K562 (cell line): ENCODE measurements at regions not wholly inside any gene's neighbourhood (a gene's known extent, or its start where the extent isn't known, plus 50 kb on each side); places are given as distances from the start of the nearest gene placed in this dataset.

ENCODE experiments used
- ATAC-seq: fragments of 200-7000 bp; cut with Tn5 transposase; 3 replicates; pipeline ENCODE4 v1.9.1; 2020; ENCODE audit warnings: moderate library complexity
- BruUV-seq: library from RNA; stranded (reverse); fragments of 400-500 nt; replicated peaks from 2 replicates; lab custom pipeline; 2021; lab: Mats Ljungman, UMichigan
- CTCF ChIA-PET: fragments of 300-600 bp; formaldehyde crosslinking; extraction: SDS; loops from one replicate; lab custom pipeline; 2021; ENCODE audit warnings: low intra/inter-chr PET ratio; lab: Yijun Ruan, JAX
- POLR2A ChIA-PET: fragments of 300-600, 350-650 bp; sonication (Branson Sonifier 250); formaldehyde crosslinking; extraction: SDS; loops from one replicate; lab custom pipeline; 2021; ENCODE audit warnings: antibody characterized with exemption, inconsistent platforms; lab: Yijun Ruan, JAX
- DNase-seq, 4 experiments: peaks; one replicate each; pipeline versions ENCODE4 v3.0.0 to v3.0.0-alpha.2; 2011 to 2018; ENCODE audit warnings: low spot score in 3 of 4, mixed read lengths in 3 of 4; ENCODE audit errors: extremely low read depth in 1 of 4
- FAIRE-seq: peaks from 2 replicates; lab custom pipeline; 2011; peaks lifted over from hg19 to GRCh38; lab: Jason Lieb, UNC
- H2AFZ ChIP-seq: 2 replicates; pipeline ENCODE4 v1.6.0; 2011; ENCODE audit warnings: low read depth, low read length, control low read depth, inconsistent platforms
- H3K27ac ChIP-seq: fragments of 200-600 bp; 3 replicates; pipeline ENCODE4 v1.8.0; 2011; ENCODE audit warnings: low read depth, mild to moderate bottlenecking, control low read depth, inconsistent platforms, low read length, moderate library complexity, mixed read lengths; ENCODE audit errors: extremely low read depth
- H3K27me3 ChIP-seq, 2 experiments: fragments of 300-600 bp in 1 of 2; 2 replicates in 1 of 2; 3 replicates in 1 of 2; pipeline versions ENCODE4 v1.6.0 to v1.8.0; 2011; ENCODE audit warnings: inconsistent platforms in 2 of 2, low read length in 2 of 2, mild to moderate bottlenecking in 1 of 2, mixed read lengths in 1 of 2, moderate library complexity in 1 of 2; ENCODE audit not compliant: control insufficient read depth in 2 of 2, insufficient read depth in 2 of 2
- H3K36me3 ChIP-seq: fragments of 300-600 bp; 3 replicates; pipeline ENCODE4 v1.8.0; 2011; ENCODE audit warnings: mild to moderate bottlenecking, low read length, inconsistent platforms; ENCODE audit not compliant: control insufficient read depth, insufficient read depth
- H3K4me1 ChIP-seq, 2 experiments: fragments of 200-600 bp in 1 of 2; replicated peaks in 1 of 2; 2 replicates in 1 of 2; 3 replicates in 1 of 2; pipeline versions ENCODE4 v1.5.1 to v1.8.0; 2011; ENCODE audit warnings: inconsistent platforms in 2 of 2, low read length in 2 of 2, mild to moderate bottlenecking in 1 of 2, mixed read lengths in 1 of 2, moderate library complexity in 1 of 2; ENCODE audit not compliant: control insufficient read depth in 2 of 2, insufficient read depth in 2 of 2
- H3K4me2 ChIP-seq: 2 replicates; pipeline ENCODE4 v1.6.1; 2011; ENCODE audit warnings: low read length, control low read depth, inconsistent platforms, mixed read lengths; ENCODE audit not compliant: insufficient read depth
- H3K4me3 ChIP-seq: fragments of 200-600 bp; sonication (generic), shearing (Covaris generic); 2 replicates; pipeline ENCODE4 v1.5.1; 2016; ENCODE audit warnings: control low read depth, inconsistent platforms
- H3K79me2 ChIP-seq: fragments of 200-600 bp; 3 replicates; pipeline ENCODE4 v1.8.0; 2011; ENCODE audit warnings: low read length, inconsistent platforms; ENCODE audit not compliant: control insufficient read depth, insufficient read depth
- H3K9ac ChIP-seq, 2 experiments: 2 replicates each; pipeline versions ENCODE4 v1.6.0 to v1.6.1; 2011; ENCODE audit warnings: low read depth in 2 of 2, low read length in 2 of 2, control low read depth in 1 of 2, inconsistent platforms in 1 of 2, mild to moderate bottlenecking in 1 of 2, mixed read lengths in 1 of 2; ENCODE audit not compliant: insufficient read depth in 1 of 2
- H3K9me1 ChIP-seq: one replicate; pipeline ENCODE4 v1.6.0; 2011; ENCODE audit warnings: inconsistent platforms, mild to moderate bottlenecking, low read length, moderate library complexity; ENCODE audit not compliant: control insufficient read depth, insufficient read depth
- H3K9me3 ChIP-seq: replicated peaks from 2 replicates; pipeline ENCODE4 v1.5.1; 2011; ENCODE audit warnings: low read depth, low read length, inconsistent platforms; ENCODE audit not compliant: control insufficient read depth, insufficient read depth
- H4K20me1 ChIP-seq: replicated peaks from 2 replicates; pipeline ENCODE4 v1.6.1; 2011; ENCODE audit warnings: low read length, inconsistent platforms, mixed read lengths; ENCODE audit not compliant: control insufficient read depth, insufficient read depth
- BRCA1 ChIP-seq, 2 experiments: fragments of 450-650 bp in 1 of 2; sonication (generic) in 1 of 2; formaldehyde crosslinking in 1 of 2; IDR thresholded peaks; 2 replicates each; pipeline versions ENCODE4 v1.5.0 to v1.6.1; 2017 to 2020; ENCODE audit warnings: mild to moderate bottlenecking in 1 of 2, missing genetic modification reagents in 1 of 2
- CREB1 ChIP-seq, 2 experiments: sonication (generic) in 1 of 2; formaldehyde crosslinking in 1 of 2; IDR thresholded peaks; 2 replicates each; pipeline versions ENCODE4 v1.6.1 to v1.8.0; 2012 to 2022; ENCODE audit warnings: inconsistent platforms in 1 of 2, mild to moderate bottlenecking in 1 of 2, missing genetic modification reagents in 1 of 2, moderate library complexity in 1 of 2
- EHMT2 ChIP-seq: fragments of 450-650 bp; IDR thresholded peaks from 2 replicates; pipeline ENCODE4 v1.6.1; 2018; ENCODE audit warnings: antibody characterized with exemption
- MEIS2 ChIP-seq: fragments of 450-650 bp; IDR thresholded peaks from 2 replicates; pipeline ENCODE4 v1.6.1; 2014; ENCODE audit warnings: mild to moderate bottlenecking; ENCODE audit not compliant: partially characterized antibody
- OTX1 ChIP-seq: fragments of 450-650 bp; formaldehyde crosslinking; IDR thresholded peaks from 2 replicates; pipeline ENCODE4 v1.4.0; 2022; ENCODE audit warnings: mild to moderate bottlenecking
- PHB ChIP-seq: fragments of 250-450 bp; sonication (Bioruptor Pico); IDR thresholded peaks from 2 replicates; pipeline ENCODE4 v1.5.0; 2021
- PML ChIP-seq: IDR thresholded peaks from 2 replicates; pipeline ENCODE4 v1.6.1; 2012; ENCODE audit warnings: low read length, inconsistent platforms
- SMAD1 ChIP-seq: fragments of 150-350 bp; IDR thresholded peaks from 2 replicates; pipeline ENCODE4 v1.6.1; 2014; ENCODE audit warnings: low read length, low read depth; ENCODE audit not compliant: partially characterized antibody
- TAL1 ChIP-seq: fragments of 450-650 bp; IDR thresholded peaks from 2 replicates; pipeline ENCODE4 v1.6.1; 2016; ENCODE audit warnings: mild to moderate bottlenecking
- TEAD2 ChIP-seq: fragments of 450-650 bp; IDR thresholded peaks from 2 replicates; pipeline ENCODE4 v1.6.1; 2016; ENCODE audit warnings: missing genetic modification characterization, control low read depth, missing compliant biosample characterization
- TOE1 ChIP-seq, 2 experiments: fragments of 450-650 bp in 1 of 2; sonication (generic) in 1 of 2; formaldehyde crosslinking in 1 of 2; IDR thresholded peaks; 2 replicates each; pipeline versions ENCODE4 v1.7.1 to v1.8.0; 2016 to 2022; ENCODE audit warnings: borderline replicate concordance in 2 of 2, mild to moderate bottlenecking in 2 of 2, antibody characterized with exemption in 1 of 2, inconsistent platforms in 1 of 2, low read depth in 1 of 2, missing genetic modification reagents in 1 of 2, moderate library complexity in 1 of 2
- TSC22D4 ChIP-seq: fragments of 450-650 bp; IDR thresholded peaks from 2 replicates; pipeline ENCODE4 v1.6.1; 2016; ENCODE audit warnings: missing genetic modification characterization, missing biosample characterization, control low read depth
- ZBTB26 ChIP-seq: fragments of 450-650 bp; formaldehyde crosslinking; IDR thresholded peaks from 2 replicates; pipeline ENCODE4 v1.4.0; 2022; ENCODE audit warnings: missing genetic modification characterization
- ZHX1 ChIP-seq: fragments of 150-350 bp; conservative IDR thresholded peaks from 2 replicates; pipeline ENCODE4 v1.6.1; 2014; ENCODE audit warnings: low read length
- ZNF445 ChIP-seq: fragments of 250-450 bp; sonication (Bioruptor Pico); IDR thresholded peaks from 2 replicates; pipeline ENCODE4 v1.4.0; 2020; ENCODE audit warnings: low read depth, mild to moderate bottlenecking, moderate library complexity
- in situ Hi-C: fragments of 300-500 bp; cut with MboI; formaldehyde crosslinking; loops from 4 replicates; pipeline ENCODE4 v1.15.0; 2018; ENCODE audit warnings: inconsistent platforms, mixed read lengths
- intact Hi-C: fragments of 100-400 bp; cut with micrococcal nuclease; formaldehyde crosslinking; loops from 2 replicates; pipeline ENCODE4 v1.14.2; 2022

- intact Hi-C loops, result no loop called here
These were observed 139.9 kb upstream of the LIPC start for GRCh38 chr15:58291848-58292247.

More at GRCh38 chr15:58291848-58292247, 139.9 kb upstream of the LIPC start:
- Histone ChIP-seq H4K20me1 (no peaks in the 10 kb centered on the region), H3K9me1 (no peaks in the 10 kb centered on the region), H3K36me3 (no peaks in the 10 kb centered on the region), H2AFZ (no peak overlapping the region)
- FAIRE-seq, result no peak
- POLR2A ChIA-PET, result no interaction called here
- CTCF ChIA-PET, result no interaction called here
- TF ChIP-seq MEIS2 (no peak), TEAD2 (tag) (no peak), BRCA1 (IDR thresholded peaks at IDR 0.05) (no peak), BRCA1 (CRISPR knock-in tag; IDR thresholded peaks at IDR 0.05) (no peak), TAL1 (no peak), PML (no peak), TOE1 (IDR thresholded peaks at IDR 0.05; ENCODE audit: borderline replicate concordance) (no peak), TOE1 (CRISPR knock-in tag; IDR thresholded peaks at IDR 0.05; ENCODE audit: borderline replicate concordance, low read depth) (no peak), TSC22D4 (no peak), PHB (no peak), ZBTB26 (CRISPR knock-in tag) (no peak), EHMT2 (no peak), ZHX1 (no peak), ZNF445 (CRISPR knock-in tag) (no peak), CREB1 (IDR thresholded peaks at IDR 0.05) (no peak), CREB1 (CRISPR knock-in tag; IDR thresholded peaks at IDR 0.05) (no peak), OTX1 (CRISPR knock-in tag) (no peak), SMAD1 (no peak)
- TF ChIP-seq, all 486 proteins: peak for 0
- no peak overlapping the region for H3K4me3 ChIP-seq
- in situ Hi-C loops, result no loop called here
- DNase-seq, result no peak
- H3K4me2 ChIP-seq, result no peak overlapping the region
- H3K79me2 ChIP-seq, result no peaks in the 10 kb centered on the region
- no peak overlapping the region for H3K27ac ChIP-seq
- H3K4me1 ChIP-seq, result peaks cover 0 to 6% of the 10 kb centered on the region in 2 experiments; a peak in 1 of 5 replicates
- H3K27me3 ChIP-seq, result no peaks in the 10 kb centered on the region
- BruUV-seq, result no TSS peak
- H3K9ac ChIP-seq, result no peak overlapping the region
- peaks cover 6% of the 10 kb centered on the region for H3K9me3 ChIP-seq
- ATAC-seq, result no peak
